ENCODE measurements at regions not wholly inside any gene's neighbourhood (a gene's known extent, or its start where the extent isn't known, plus 50 kb on each side); places are given as distances from the start of the nearest gene placed in this dataset.
"Not testable (repeated sequence)": the region's sequence is repeated elsewhere in the genome, so short reads cannot be mapped to it uniquely, and the experiment has no call there.

DNA sequence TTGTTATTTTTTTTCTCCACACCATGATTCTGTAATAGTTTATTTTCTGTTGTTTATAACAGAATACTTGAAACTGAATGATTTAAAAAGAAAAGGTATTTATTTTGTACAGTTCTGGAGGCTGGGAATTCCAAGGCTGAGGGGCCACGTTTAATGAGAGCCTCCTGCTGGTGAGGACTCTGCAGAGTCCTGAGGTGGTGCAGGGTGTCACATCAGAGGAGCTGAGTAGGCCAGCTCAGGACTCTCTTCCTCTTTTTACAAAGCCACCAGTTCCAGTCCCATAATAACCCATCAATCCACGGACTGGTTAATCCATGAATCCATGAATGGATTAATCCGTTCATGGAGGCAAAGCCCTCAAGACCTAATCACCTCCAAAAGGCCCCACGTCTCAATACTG lies 71.6 kb downstream of the TFAP2A start:
- DNase-seq, result no peak

DNA sequence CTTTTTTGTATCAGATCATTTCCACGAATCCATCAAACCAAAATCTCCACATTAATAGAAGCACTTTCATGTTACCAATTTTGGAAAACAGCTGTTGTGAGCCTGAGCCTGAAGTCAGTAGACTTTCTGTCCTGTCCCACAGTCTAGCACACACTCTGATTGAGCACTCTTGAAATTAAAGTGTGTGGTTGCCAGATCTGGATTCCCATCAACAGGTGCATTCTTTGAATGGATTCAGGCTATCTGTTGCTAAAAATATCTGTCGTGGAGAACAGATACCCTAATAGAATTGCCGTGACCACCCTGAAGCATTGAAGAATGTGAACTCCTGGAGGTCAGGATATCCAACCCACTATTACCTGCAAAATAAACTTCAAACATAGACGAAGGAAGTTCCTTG lies 73.3 kb downstream of the TFAP2A start:
- DNase-seq, result no peak

DNA sequence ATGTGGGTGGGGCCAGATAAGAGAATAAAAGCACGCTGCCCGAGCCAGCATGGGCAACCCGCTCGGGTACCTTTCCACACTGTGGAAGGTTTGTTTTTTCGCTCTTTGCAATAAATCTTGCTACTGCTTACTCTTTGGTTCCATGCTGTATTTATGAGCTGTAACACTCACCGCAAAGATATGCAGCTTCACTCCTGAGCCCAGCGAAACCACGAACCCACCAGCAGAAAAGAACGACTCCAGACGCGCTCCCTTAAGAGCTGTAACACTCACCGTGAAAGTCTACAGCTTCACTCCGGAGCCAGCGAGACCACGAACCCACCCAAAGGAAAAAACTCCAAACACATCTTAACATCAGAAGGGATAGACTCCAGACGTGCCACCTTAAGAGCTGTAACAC lies 76.7 kb downstream of the TFAP2A start:
- no peak for DNase-seq

DNA sequence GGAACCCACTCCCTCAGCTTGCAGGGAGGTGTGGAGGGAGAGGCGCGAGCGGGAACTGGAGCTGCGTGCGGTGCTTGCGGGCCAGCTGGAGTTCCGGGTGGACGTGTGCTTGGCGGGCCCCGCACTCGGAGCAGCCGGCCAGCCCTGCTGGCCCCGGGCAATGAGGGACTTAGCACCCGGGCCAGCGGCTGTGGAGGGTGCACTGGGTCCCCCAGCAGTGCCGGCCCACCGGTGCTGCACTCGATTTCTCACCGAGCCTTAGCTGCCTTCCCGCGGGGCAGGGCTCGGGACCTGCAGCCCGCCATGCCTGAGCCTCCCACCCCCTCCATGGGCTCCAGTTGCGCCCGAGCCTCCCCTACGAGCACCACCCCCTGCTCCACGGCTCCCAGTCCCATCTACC lies 77.5 kb downstream of the TFAP2A start:
- DNase-seq, result not testable (repeated sequence)

DNA sequence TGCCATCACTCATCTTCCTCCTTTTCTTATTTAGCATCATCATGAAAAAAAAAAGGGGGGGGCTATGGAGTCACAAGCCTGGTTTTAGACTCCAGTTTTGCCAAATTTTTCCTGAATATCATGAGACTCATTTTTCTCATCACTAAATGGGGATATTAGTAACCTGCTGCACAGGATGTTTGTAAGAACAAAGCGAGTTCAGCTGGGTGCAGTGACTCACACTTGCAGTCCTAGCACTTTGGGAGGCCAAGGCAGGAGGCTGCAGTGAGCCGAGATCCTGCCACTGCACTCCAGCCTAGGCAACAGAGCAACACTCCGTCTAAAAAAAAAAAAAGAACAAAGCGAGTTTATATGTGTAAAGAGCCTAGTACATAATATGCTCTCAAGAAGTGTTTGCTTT lies 82.8 kb downstream of the TFAP2A start:
- no peak for DNase-seq

DNA sequence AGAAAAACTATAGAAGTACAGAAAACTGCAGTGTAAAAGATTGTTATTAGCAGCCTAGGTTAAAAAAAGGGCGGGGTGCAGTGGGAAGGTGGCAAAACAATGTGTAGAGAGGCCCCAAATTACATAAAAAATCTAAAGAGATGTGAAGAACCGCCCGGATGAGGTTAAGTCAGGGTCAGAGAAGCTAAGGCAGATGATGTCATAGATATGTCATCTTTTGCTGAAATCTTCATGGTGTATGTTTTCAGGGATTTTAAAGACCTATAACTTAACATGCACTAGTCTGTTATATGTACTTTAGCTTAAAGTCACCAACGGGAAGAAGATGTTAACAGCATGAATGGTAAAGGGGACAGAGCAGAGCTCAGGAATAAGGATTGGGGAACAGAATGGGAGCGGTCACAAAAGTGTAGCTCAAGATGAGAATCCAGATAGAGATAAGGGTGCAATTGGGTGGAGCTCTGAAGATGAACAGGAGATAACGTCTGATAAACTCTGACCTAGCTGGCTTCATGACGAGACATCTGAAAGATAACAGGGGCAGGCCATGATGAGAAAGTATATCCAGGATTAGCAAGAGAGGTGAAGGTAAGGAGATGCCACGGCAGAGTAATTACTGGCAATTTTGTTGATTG lies 83.4 kb downstream of the TFAP2A start:
- DNase-seq, result no peak

DNA sequence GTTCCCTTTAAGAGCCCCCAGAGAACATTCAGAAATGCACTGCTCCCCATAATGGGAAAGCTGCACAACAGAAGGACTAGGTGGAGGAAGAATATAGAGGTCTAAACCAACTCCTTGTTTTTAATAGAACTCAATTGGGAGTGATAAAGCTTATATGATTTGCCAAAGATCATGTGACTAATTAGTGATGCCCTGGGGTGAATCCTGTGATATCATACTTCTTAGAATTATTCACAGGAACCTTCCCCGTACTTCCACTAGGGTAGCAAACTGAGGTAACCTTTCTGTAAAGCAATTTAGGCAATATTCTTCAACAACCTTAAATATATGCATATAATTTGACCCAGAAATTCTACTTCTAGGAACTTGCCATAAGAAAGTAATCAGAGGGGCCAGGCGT lies 84.4 kb downstream of the TFAP2A start:
- no peak for DNase-seq

DNA sequence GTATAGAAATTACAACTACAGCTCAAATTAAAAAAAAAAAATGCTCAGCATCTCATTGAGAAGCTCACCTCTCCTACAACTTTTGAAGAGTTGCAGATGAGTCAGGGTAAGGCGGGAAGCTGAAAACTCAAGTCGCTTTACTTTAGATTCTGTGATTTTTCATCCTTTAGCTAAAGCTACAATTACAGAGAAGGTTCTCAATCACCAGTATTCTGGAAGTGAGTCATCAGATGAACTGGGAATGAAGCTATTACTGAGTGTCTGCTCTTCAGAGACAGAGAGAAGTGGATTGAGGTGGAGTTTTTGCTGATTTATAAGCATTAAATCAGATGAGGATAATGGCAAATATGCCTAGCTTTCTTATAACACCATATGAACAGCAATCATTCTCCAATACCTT lies 91.9 kb downstream of the TFAP2A start:
- no peak for DNase-seq

DNA sequence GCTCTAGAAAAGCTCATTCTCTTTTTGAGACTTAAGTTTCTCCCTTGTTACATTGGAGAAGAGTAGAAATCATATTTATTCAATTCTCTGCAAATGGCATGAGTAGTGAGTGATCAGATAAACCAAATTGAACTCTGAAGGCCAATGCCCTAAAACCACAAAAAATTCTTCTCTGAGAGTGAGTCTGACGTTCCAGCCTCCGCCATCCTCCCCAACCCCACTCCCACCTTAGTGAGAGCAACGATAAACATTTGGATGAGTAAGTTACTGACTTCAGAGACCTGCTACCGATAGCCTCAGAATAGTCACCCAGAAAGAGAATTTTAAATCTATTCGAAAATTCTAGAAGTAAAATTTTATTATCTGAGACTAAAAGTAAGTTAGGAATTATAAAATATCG lies 94.6 kb downstream of the TFAP2A start:
- no peak for DNase-seq

DNA sequence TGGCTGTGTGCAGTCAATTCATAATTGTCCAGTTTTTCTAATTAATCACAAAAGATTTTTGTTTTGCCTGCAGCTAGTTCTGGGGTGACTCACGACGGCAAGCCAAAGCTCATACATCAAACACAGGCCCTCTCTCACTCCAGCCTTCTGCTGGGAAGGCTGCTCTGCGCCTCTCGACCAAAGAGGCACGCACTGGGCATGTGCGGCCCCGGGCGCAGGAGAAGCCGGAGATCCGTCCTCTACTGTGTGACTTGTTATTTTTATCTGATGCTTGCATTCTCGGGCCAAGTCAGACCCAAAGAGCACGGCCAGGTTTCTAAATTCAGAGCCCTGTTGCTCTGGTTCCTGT lies 98.5 kb downstream of the TFAP2A start:
- DNase-seq, result no peak

DNA sequence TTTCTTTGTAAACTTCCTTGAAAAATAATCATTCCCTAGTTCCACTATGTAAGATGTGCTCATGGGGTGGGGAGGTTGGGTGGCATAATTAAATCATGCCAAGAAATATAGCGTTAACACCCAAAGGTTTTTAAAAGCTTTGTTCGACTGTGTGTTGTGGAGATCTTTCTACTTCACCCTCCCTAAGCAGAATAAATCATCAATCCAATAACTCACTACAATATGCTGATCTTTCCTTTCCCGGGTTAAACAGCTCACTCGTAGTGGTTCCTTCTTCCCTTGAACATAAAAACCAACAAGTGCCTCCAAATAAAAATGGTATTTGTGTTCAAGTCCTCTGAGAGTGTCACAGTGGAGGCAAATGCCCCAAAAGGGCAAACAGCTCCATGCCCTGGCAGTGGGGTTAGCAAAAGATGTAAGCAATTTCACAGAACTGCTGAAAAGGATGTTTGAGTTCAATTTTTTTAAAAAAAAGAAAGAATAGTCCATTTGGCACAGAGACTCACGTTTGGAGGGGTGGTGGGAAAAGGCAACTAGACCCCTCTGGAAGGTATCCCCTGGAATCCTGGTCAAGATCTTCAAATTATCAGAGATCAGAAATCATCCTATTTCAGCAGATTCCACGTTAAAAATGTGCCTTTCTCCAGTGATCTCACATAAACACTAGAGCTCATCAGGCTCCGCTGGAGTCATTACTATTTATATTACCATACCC lies 99.1 kb downstream of the TFAP2A start:
- DNase-seq, result no peak

DNA sequence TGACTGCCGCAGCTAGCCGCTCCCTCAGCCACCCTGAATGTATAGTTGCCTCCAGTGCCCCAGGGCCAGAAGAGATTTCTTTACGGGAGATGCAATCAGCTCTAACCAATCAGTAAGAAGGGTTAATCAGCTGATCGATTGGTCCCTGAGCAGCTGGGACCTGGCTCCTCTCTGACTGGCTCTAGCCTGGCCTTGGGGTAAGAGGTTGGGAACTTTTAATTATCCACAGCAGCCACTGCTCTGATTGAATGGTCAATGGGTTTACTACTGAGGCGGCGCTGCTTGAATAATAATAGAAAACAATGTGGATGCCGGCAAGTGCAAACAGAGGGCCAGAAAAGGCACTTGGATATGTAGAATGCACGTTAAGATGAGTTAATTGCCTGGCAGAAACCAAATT lies 99.8 kb downstream of the TFAP2A start:
- DNase-seq, result no peak

DNA sequence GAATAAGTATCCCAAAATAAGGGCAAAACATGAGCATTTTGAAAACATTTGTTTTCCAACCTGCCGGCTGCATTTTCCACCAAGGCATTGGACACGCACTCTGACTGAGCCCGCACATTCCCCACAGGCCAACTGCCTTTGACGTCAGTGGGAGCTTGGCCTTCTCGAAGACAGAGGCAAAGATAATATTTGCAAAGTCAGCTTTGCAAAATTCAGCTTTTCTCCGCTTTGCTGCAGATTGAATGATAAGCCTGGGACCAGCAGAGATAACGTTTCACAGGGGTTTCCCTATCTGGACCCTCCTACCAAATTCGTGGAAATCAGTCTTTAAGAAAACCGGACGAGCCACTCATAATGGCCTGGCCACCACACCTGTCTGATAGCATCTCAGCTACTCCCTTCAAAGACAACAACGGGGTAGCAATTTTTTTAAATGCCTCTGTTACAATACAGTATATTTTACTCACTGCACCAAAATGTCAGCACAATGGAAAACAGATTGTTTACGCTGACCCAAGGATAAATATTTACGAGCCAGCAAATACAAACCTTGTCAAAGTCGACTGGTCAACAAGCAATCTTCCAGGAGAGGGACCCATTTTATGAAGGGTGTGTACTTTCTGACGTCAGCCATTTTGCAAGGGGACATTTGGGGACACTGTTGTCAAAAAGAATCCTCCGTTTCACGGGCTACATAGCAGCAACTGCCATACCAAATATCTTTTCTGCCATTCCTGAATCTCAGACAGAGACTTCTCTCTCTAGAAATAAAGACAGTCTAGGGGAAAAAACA lies 100.5 kb downstream of the TFAP2A start:
- no peak for DNase-seq

DNA sequence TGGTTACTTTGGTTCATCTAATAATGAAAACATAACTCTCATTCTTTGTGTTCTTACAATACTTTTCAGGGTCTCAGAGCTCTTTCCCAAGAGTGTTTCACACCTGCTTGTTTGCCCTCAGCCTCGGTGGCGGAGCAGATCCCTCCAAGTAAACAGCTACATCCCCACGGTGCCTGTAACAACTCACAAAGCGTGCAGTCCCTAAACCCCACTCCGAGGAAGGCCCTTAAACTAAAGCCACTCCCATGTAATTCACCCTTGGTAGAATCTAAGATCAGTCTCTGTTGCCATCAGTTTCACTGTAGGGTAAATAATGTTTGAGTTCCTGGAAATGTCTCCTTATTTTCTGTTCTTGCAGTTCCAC lies 101.1 kb downstream of the TFAP2A start:
- no peak for DNase-seq

DNA sequence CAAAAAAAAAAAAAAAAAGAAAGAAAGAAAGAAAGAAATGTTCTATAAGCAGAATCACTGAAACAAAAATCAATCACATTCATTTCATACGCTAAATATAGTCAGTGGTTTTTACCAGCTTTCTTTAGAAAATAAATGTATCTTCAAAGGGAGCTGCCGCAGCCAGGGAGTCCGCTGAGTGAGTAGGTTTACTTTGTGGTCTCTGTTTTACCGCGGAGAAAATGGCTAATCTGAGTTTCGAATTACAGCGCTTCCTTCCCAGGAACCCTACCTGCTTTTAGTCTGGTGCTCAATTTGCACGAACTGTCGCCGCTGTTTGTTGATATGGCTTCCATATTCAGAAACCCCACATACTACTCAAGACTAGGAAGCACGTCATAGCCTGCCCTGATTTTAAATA lies 102.4 kb downstream of the TFAP2A start:
- no peak for DNase-seq

DNA sequence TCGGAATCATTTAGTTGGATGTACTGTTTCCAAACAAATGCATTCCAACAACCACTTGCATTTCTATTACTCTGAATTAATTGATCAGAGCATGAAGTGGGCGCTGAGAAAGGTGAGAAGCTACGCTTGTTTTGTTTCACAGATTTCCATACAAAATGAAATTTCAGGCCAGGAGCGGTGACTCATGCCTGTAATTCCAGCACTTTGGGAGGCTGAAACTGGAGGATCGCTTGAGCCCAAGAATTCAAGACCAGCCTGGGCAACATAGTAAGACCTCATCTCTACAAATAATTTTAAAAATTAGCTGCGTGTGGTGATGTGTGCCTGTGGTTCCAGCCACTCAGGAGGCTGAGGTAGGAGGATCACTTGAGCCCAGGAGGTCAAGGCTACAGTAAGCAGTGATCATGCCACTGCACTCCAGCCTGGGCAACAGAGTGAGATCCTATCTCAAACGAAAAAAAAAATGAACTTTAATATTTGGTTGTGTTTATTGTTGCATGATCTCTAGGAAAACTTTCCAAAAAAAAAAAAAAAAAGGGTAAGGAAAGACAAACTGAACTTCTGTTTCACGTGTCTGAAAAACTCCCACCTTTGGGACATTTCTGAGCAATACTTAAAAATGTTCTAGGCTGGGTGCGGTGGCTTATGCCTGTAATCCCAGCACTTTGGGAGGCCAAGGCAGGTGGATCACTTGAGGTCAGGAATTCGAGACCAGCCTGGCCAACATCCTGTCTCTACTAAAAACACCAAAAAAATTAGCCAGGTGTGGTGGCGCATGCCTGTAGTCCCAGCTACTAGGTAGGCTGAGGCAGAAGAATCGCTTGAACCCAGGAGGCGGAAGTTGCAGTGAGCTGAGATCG lies 103.1 kb downstream of the TFAP2A start:
- not testable (repeated sequence) for DNase-seq

DNA sequence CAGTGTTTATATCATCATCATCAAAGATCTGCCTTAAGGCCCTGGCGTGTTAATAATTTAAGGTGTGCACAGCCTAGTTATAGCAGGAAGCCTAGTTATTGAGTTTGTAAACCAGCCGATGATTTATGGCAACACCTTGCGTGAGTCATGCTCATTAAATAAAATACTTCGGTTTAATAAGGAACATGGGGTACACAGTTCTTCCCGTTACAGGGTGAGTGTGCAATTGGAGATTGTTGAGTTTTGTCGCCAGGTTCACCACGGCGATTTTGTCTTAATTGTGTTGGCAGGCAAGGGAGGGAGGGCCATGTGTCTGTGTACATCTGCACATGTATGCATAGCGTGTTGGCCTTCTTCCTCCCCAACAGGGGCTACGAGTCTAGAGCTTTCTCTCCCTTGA lies 104.0 kb downstream of the TFAP2A start:
- DNase-seq, result no peak

DNA sequence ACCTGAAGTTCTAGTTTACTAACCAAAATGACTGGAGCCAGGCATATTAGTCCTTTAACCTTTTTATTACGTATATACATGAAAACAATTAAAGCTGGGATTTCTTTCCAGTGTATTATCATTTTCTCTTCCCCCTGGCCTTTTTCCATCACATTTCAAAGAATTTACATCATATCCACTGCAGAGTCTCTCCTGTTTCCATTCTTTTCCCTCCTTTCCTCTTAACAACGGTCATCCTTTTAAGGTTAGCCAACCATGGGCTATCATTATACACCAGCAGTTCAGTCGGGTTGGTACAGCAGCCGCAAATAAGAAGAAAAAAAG lies 104.6 kb downstream of the TFAP2A start:
- no peak for DNase-seq

DNA sequence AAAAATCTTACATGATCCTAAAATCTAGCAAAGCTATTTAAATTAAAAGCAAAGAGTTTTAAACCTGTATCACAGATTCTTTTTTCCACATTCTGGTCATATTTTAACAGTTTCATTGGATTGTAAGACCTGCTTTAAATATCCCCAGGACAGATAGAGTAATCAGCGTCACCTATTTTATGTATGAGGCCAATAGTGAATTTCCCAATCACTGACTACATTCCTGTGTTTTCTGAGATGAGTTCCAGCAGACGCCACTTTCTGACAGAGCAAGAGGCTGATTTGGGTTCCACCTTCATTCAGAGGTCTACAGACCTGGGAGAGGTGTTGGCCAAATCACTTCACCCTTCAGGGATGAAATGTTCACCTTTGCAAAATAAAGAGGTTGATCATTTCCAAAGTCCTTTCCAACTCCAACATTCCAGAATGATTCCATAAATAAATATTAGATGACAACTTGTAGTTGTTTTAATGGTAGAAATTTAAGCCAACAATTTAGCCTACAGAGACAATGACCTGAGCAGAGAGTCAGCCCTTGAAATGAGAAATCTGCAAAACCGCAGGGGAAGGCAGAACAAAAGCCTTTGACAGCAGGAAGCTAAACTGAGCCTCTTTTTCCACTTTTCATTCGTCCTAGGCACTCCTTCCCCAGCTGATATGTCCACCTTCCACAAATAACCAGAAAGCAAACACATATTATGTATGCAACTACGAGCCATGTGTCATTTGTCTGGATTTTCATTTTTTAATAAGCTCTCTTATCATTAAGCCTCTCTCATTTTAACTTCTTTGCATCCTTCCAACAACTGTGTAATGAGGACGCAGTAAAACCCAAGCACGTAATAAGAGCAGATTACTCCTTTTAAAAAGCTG lies 105.2 kb downstream of the TFAP2A start:
- DNase-seq, result no peak

DNA sequence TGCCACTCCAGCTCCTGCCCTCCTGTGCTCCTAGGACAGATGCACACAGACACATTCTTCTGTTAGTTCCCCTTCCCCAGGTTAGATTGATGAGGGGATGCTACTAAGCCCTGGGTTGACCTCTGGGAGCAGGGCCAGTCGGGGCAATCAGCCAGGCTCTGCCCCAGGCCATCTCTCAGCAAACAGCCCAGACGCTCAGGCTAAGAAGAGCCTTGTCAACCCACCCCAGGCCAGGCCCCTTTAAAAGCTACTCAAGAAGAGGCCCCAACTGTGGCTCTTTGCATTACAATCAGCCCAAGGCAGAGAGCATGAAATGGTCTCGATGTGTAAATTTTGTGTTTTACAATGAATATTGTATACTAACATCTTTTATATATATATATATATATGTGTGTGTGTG lies 107.4 kb downstream of the TFAP2A start:
- DNase-seq, result no peak

DNA sequence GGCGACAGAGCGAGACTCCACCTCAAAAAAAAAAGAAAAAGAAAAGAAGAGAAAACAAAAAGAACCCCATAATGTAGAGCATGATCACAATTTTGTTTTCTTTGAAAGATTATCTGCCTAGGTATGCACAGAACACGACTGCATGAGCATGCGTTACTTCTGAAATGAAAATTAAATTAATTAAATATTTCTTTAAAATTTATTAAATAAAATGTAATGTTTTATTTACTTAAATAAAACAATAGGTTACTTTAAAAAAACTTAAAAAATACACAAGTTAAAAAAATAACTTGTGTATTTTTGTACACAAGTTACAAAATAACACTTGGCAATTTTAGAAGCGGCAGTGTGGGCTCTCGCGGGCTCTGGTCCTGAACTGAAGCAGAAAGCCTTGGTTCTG lies 107.8 kb downstream of the TFAP2A start:
- no peak for DNase-seq

DNA sequence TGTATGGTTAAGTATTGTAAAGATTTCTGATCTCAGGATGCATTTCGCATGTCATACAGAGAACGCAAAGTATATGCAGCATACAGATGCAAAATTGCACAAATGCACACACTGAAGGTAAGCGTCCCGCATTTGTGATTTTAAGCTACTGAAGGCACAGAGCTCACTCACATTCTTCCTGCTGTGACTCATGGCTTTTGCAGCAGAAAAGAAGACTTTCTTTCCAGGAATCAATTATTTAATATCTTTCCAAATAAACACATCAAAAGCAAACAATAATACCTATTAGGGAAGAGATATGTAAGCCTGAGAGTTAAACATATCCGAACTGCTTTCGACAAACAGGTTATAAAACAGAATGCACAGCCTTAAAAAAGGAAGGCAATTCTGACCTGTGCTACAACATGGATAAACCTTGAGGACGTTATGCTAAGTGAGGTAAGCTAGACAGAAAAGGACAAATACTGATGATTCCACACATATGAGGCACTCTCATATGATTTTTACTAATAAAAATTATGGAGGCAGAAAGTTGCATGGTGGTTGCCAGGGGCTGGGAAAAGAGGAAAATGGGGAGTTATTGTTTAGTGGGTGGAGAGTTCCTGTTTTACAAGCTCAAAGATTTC lies 109.0 kb downstream of the TFAP2A start:
- no peak for DNase-seq
